ENCODE measurements at regions not wholly inside any gene's neighbourhood (a gene's known extent, or its start where the extent isn't known, plus 50 kb on each side); places are given as distances from the start of the nearest gene placed in this dataset.

DNA sequence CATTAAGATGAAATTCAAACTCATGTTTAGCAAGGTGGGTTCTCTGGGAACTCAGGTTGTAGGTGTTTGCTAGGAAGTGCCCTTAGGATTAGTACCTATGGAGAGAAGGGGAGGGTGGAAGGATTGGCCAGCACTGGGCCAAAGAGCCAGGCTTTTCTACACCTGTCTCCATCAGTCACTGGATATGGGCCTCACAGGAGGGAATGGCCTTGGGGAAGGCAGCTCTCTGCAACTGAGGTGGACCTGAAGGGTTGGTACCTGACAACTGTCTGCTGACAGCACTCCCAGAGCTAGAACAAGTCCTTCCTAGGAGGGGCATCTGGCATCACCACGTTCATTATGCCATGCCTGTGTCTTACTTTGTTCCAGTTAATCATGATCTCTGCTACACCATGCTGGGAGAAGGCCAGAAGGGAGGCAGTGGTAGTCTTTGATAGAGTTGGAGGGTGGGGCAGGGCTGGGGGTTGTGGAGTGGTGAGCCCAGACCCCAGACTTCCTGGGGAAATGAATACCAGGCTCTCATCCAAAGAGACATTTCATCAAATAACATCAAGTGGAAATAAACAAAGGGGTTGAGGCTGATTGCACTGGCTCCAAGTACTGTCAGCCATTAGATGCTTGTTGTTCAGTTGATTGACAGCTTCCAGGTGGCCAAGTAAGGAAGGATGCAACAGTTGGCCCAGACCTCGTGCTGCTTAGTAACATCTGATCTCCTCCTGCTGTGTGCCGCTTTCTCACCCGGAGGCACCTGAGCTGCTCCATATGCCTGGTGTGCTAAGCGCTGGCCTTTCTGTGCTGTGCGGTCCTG, 70.6 kb upstream of the PIK3CG start:
- no peak overlapping the region for H3K4me3 ChIP-seq
- intact Hi-C loops (cut with DNase I; ENCODE audit: low total_unique reads) = no loop called here
- WGBS, 5 donors = 62 to 74% (median 72%) methylated on average over 6 of the region's 6 CpGs
- no peak for DNase-seq
- H3K4me1 ChIP-seq = no peaks in the 10 kb centered on the region
- no peak overlapping the region for H3K27ac ChIP-seq
- TF ChIP-seq CTCF (IDR thresholded peaks at IDR 0.05) (no peak), POLR2AphosphoS5 (IDR thresholded peaks at IDR 0.05) (no peak), EP300 (IDR thresholded peaks at IDR 0.05) (no peak)
- peaks cover 0 to 6% (median 5%) of the 10 kb centered on the region in 4 donors for H3K9me3 ChIP-seq
- H3K36me3 ChIP-seq = no peaks in the 10 kb centered on the region
- no peaks in the 10 kb centered on the region for H3K27me3 ChIP-seq

- no peak overlapping the region for H3K4me3 ChIP-seq
- H3K36me3 ChIP-seq = no peaks in the 10 kb centered on the region
- H3K4me1 ChIP-seq = no peaks in the 10 kb centered on the region
- no peak for DNase-seq
- no peaks in the 10 kb centered on the region for H3K27me3 ChIP-seq
- no peak overlapping the region for H3K27ac ChIP-seq
- peaks cover 0 to 6% (median 5%) of the 10 kb centered on the region in 4 donors for H3K9me3 ChIP-seq
- TF ChIP-seq EP300 (IDR thresholded peaks at IDR 0.05) = no peak
- intact Hi-C loops (cut with DNase I; ENCODE audit: low total_unique reads) = no loop called here
- 86 to 98% (median 92%) methylated on average over 6 of the region's 6 CpGs for WGBS, 5 donors
Observed at GRCh38 chr7:106795084-106795876, 69.8 kb upstream of the PIK3CG start.

- DNase-seq = no peak
- intact Hi-C loops (cut with DNase I; ENCODE audit: low total_unique reads) = no loop called here
- Histone ChIP-seq H3K4me1 (no peaks in the 10 kb centered on the region), H3K36me3 (no peaks in the 10 kb centered on the region), H3K9me3 (peaks cover 0 to 6% (median 5%) of the 10 kb centered on the region in 4 donors), H3K4me3 (no peak overlapping the region), H3K27ac (no peak overlapping the region), H3K27me3 (no peaks in the 10 kb centered on the region)
- 28 to 83% (median 55%) methylated on average over 1 of the region's 1 CpG for WGBS, 5 donors
- TF ChIP-seq CTCF (IDR thresholded peaks at IDR 0.05) (no peak), EP300 (IDR thresholded peaks at IDR 0.05) (no peak)
Observed at GRCh38 chr7:106795877-106796231, 69.2 kb upstream of the PIK3CG start.

- 95 to 98% (median 96%) methylated on average over 1 of the region's 1 CpG for WGBS, 5 donors
- H3K36me3 ChIP-seq = no peaks in the 10 kb centered on the region
- H3K27me3 ChIP-seq = no peaks in the 10 kb centered on the region
- peaks cover 0 to 6% (median 5%) of the 10 kb centered on the region in 4 donors for H3K9me3 ChIP-seq
- H3K4me3 ChIP-seq = no peak overlapping the region
- no peak overlapping the region for H3K27ac ChIP-seq
- TF ChIP-seq POLR2A (IDR thresholded peaks at IDR 0.05) (no peak), CTCF (IDR thresholded peaks at IDR 0.05) (no peak), POLR2AphosphoS5 (IDR thresholded peaks at IDR 0.05) (no peak), EP300 (IDR thresholded peaks at IDR 0.05) (no peak)
- no peak for DNase-seq
- intact Hi-C loops (cut with DNase I; ENCODE audit: low total_unique reads) = no loop called here
- H3K4me1 ChIP-seq = no peaks in the 10 kb centered on the region
Observed at GRCh38 chr7:106797937-106798336, 67.1 kb upstream of the PIK3CG start.

- intact Hi-C loops (cut with DNase I; ENCODE audit: low total_unique reads) = no loop called here
- 88 to 97% (median 94%) methylated on average over 2 of the region's 2 CpGs for WGBS, 5 donors
- TF ChIP-seq EP300 (IDR thresholded peaks at IDR 0.05) (no peak), POLR2AphosphoS5 (IDR thresholded peaks at IDR 0.05) (no peak)
- H3K27me3 ChIP-seq = no peaks in the 10 kb centered on the region
- H3K4me1 ChIP-seq = no peaks in the 10 kb centered on the region
- no peaks in the 10 kb centered on the region for H3K36me3 ChIP-seq
- no peak overlapping the region for H3K4me3 ChIP-seq
- peaks cover 0 to 6% (median 5%) of the 10 kb centered on the region in 4 donors for H3K9me3 ChIP-seq
- H3K27ac ChIP-seq = no peak overlapping the region
- no peak for DNase-seq
Observed at GRCh38 chr7:106802589-106802988, 62.5 kb upstream of the PIK3CG start.
